SK-N-SH (cell line): ENCODE measurements at regions not wholly inside any gene's neighbourhood (a gene's known extent, or its start where the extent isn't known, plus 50 kb on each side); places are given as distances from the start of the nearest gene placed in this dataset.

Experiments used
- CTCF ChIA-PET: fragments of 300-600, 350-600 bp; formaldehyde crosslinking; extraction: SDS; loops from one replicate; lab custom pipeline; 2021; lab: Yijun Ruan, JAX
- POLR2A ChIA-PET: fragments of 350-600 bp; sonication (Branson Sonifier 250); formaldehyde crosslinking; extraction: SDS; loops from one replicate; lab custom pipeline; 2020; ENCODE audit warnings: antibody characterized with exemption, inconsistent platforms; lab: Yijun Ruan, JAX
- DNase-seq: peaks from one replicate; pipeline ENCODE4 v3.0.0; 2012
- H2AFZ ChIP-seq: fragments of 200-600 bp; sonication (generic); 2 replicates; pipeline ENCODE4 v1.8.1; 2016; ENCODE audit warnings: antibody characterized with exemption, mild to moderate bottlenecking, low read depth
- H3F3A ChIP-seq: fragments of 200-600 bp; sonication (generic); replicated peaks from 2 replicates; pipeline ENCODE3; 2016; ENCODE audit warnings: antibody characterized with exemption, mild to moderate bottlenecking; ENCODE audit not compliant: insufficient read depth
- H3K27ac ChIP-seq, 2 experiments: fragments of 200-500 bp in 1 of 2; fragments of 200-600 bp in 1 of 2; sonication (Bioruptor generic) in 1 of 2; sonication (generic), shearing (Covaris generic) in 1 of 2; 2 replicates each; pipeline versions ENCODE4 v1.5.1 to v1.6.1; 2014 to 2016; ENCODE audit warnings: low read depth in 2 of 2, inconsistent platforms in 1 of 2, low read length in 1 of 2, mild to moderate bottlenecking in 1 of 2, mixed read lengths in 1 of 2
- H3K27me3 ChIP-seq: fragments of 200-600 bp; sonication (generic), shearing (Covaris generic); 2 replicates; pipeline ENCODE4 v1.6.1; 2016; ENCODE audit warnings: mixed run types; ENCODE audit not compliant: insufficient read depth
- H3K36me3 ChIP-seq, 2 experiments: fragments of 200-500 bp in 1 of 2; fragments of 200-600 bp in 1 of 2; sonication (Bioruptor generic) in 1 of 2; sonication (generic) in 1 of 2; replicated peaks in 1 of 2; 2 replicates each; pipeline versions ENCODE3 to v1.5.1; 2014 to 2016; ENCODE audit warnings: low read length in 1 of 2, mild to moderate bottlenecking in 1 of 2; ENCODE audit not compliant: insufficient read depth in 2 of 2, control insufficient read depth in 1 of 2
- H3K4me1 ChIP-seq, 2 experiments: fragments of 200-500 bp in 1 of 2; fragments of 200-600 bp in 1 of 2; sonication (Bioruptor generic) in 1 of 2; sonication (generic), shearing (Covaris generic) in 1 of 2; 2 replicates each; pipeline versions ENCODE4 v1.5.1 to v1.6.1; 2014 to 2016; ENCODE audit warnings: low read depth in 1 of 2, low read length in 1 of 2, mixed run types in 1 of 2; ENCODE audit not compliant: insufficient read depth in 2 of 2, control insufficient read depth in 1 of 2
- H3K4me2 ChIP-seq: fragments of 200-600 bp; sonication (generic), shearing (Covaris generic); 2 replicates; pipeline ENCODE4 v1.6.1; 2017; ENCODE audit warnings: mixed run types
- H3K4me3 ChIP-seq, 2 experiments: fragments of 200-500 bp in 1 of 2; fragments of 200-600 bp in 1 of 2; sonication (Bioruptor generic) in 1 of 2; sonication (generic), shearing (Covaris generic) in 1 of 2; 2 replicates each; pipeline versions ENCODE4 v1.5.1 to v1.8.1; 2014 to 2016; ENCODE audit warnings: low read depth in 2 of 2, inconsistent platforms in 1 of 2, low read length in 1 of 2, mild to moderate bottlenecking in 1 of 2, mixed read lengths in 1 of 2, moderate library complexity in 1 of 2
- H3K79me2 ChIP-seq: fragments of 200-600 bp; sonication (generic); 2 replicates; pipeline ENCODE4 v1.8.1; 2017; ENCODE audit warnings: mild to moderate bottlenecking; ENCODE audit not compliant: insufficient read depth
- H3K9ac ChIP-seq: fragments of 200-600 bp; sonication (generic); 2 replicates; pipeline ENCODE4 v1.6.1; 2017; ENCODE audit warnings: mixed run types
- H3K9me2 ChIP-seq: fragments of 200-600 bp; sonication (generic); 2 replicates; pipeline ENCODE4 v1.6.1; 2017; ENCODE audit warnings: mixed run types
- H3K9me3 ChIP-seq: fragments of 200-600 bp; sonication (generic); 2 replicates; pipeline ENCODE4 v1.6.1; 2017; ENCODE audit warnings: mixed run types, mild to moderate bottlenecking, moderate library complexity
- H4K20me1 ChIP-seq: fragments of 200-600 bp; sonication (generic); 2 replicates; pipeline ENCODE4 v1.6.1; 2017; ENCODE audit warnings: mild to moderate bottlenecking, mixed run types; ENCODE audit not compliant: insufficient read depth
- CHD2 ChIP-seq: fragments of 150-350 bp; IDR thresholded peaks from 2 replicates; pipeline ENCODE4 v1.6.1; 2018; ENCODE audit warnings: low read length; ENCODE audit not compliant: partially characterized antibody
- ELF1 ChIP-seq: IDR thresholded peaks from 2 replicates; pipeline ENCODE4 v1.4.0; 2012
- EP300 ChIP-seq, 2 experiments: IDR thresholded peaks; 2 replicates each; pipeline versions ENCODE4 v1.4.0 to v1.6.1; 2012; ENCODE audit warnings: borderline replicate concordance in 1 of 2, low read depth in 1 of 2, low read length in 1 of 2
- EZH2phosphoT487 ChIP-seq: fragments of 200-600 bp; sonication (generic); IDR thresholded peaks from 2 replicates; pipeline ENCODE4 v1.6.1; 2017; ENCODE audit warnings: low read depth, mixed run types, mild to moderate bottlenecking, antibody characterized with exemption, moderate library complexity, borderline replicate concordance
- GABPA ChIP-seq: IDR thresholded peaks from 2 replicates; pipeline ENCODE4 v1.4.0; 2012; ENCODE audit warnings: low read depth, mild to moderate bottlenecking
- JUND ChIP-seq: IDR thresholded peaks from 2 replicates; pipeline ENCODE4 v1.4.0; 2012
- MEF2A ChIP-seq: IDR thresholded peaks from 2 replicates; pipeline ENCODE4 v1.4.0; 2012; ENCODE audit warnings: low read depth, borderline replicate concordance
- NRF1 ChIP-seq: IDR thresholded peaks from 2 replicates; pipeline ENCODE4 v1.6.1; 2012; ENCODE audit warnings: low read depth, mild to moderate bottlenecking, low read length
- POLR2AphosphoS5 ChIP-seq: IDR thresholded peaks from 2 replicates; pipeline ENCODE4 v1.6.1; 2012; ENCODE audit warnings: low read depth, low read length
- RAD21 ChIP-seq: IDR thresholded peaks from 2 replicates; pipeline ENCODE4 v1.6.1; 2012; ENCODE audit warnings: mild to moderate bottlenecking, low read length
- RCOR1 ChIP-seq: fragments of 150-350 bp; IDR thresholded peaks from 2 replicates; pipeline ENCODE4 v1.6.1; 2017; ENCODE audit warnings: antibody characterized with exemption, low read length
- SMC3 ChIP-seq: IDR thresholded peaks from 2 replicates; pipeline ENCODE4 v1.6.1; 2012; ENCODE audit warnings: low read depth, low read length, improper control_type of control experiment
- TCF12 ChIP-seq: IDR thresholded peaks from 2 replicates; pipeline ENCODE4 v1.4.0; 2012
- WGBS: methylation state at CpG from one replicate; pipeline ENCODE4 v1.1.6; 2017; ENCODE audit warnings: low lambda C conversion rate; 5-methylcytosine and 5-hydroxymethylcytosine counted together
- TF ChIP-seq, protein P1 (sequence below): fragments of 150-350 bp; IDR thresholded peaks from 2 replicates; pipeline ENCODE4 v1.6.1; 2017; ENCODE audit warnings: antibody characterized with exemption, low read length, low read depth, borderline replicate concordance
- TF ChIP-seq, protein P2 (sequence below): IDR thresholded peaks from 2 replicates; pipeline ENCODE4 v1.4.0; 2012; ENCODE audit warnings: low read depth, borderline replicate concordance
- TF ChIP-seq, protein P3 (sequence below): IDR thresholded peaks from 2 replicates; pipeline ENCODE4; 2012
- TF ChIP-seq, protein P4 (sequence below): fragments of 150-350 bp; IDR thresholded peaks from 2 replicates; pipeline ENCODE4 v1.6.1; 2016; ENCODE audit warnings: mild to moderate bottlenecking, low read depth, low read length
- TF ChIP-seq, protein P5 (sequence below): IDR thresholded peaks from 2 replicates; pipeline ENCODE4 v1.6.1; 2012; ENCODE audit warnings: mild to moderate bottlenecking, low read depth, low read length, moderate library complexity

DNA sequence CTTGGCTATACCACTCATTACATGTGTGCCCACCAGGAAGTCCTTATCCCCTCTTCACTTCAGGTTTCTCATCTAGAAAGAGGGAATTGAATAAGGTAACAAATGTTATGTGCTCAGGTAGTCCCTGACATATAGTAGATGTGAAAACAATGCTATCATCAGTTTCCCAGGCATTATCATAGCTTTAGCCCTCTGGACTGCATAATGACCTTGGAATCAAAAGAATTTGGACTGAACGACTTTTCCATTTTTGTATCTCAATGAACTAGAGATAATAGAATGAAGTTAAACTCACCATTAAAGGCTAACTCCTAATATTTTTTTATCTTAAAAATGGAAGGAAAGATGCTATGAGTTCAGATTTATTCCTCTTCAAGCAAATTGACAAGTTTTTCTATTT, 304.1 kb upstream of the USP24 start:
- WGBS = 85% methylated on average over 1 of the region's 1 CpG
- Histone ChIP-seq H3K9me2 (no peaks in the 10 kb centered on the region), H4K20me1 (no peaks in the 10 kb centered on the region), H2AFZ (no peak overlapping the region), H3K36me3 (no peaks in the 10 kb centered on the region), H3F3A (no peaks in the 10 kb centered on the region), H3K4me3 (no peak overlapping the region), H3K9ac (no peak overlapping the region), H3K27me3 (no peaks in the 10 kb centered on the region), H3K4me1 (peaks cover 0 to 18% of the 10 kb centered on the region in 2 experiments; a peak in 1 of 4 replicates), H3K9me3 (no peaks in the 10 kb centered on the region), H3K27ac (no peak overlapping the region), H3K79me2 (no peaks in the 10 kb centered on the region), H3K4me2 (no peak overlapping the region)
- ChIA-PET CTCF (interaction anchor here (0.6 kb wide), 1 partner anchor 1190 kb away, joined by 3 read pairs; no protein-coding TSS in a partner anchor), POLR2A (no interaction called here)
- TF ChIP-seq TCF12 (no peak), MEF2A (no peak), GABPA (no peak), CHD2 (no peak), RCOR1 (no peak), POLR2AphosphoS5 (no peak), JUND (no peak), EP300 (IDR thresholded peaks at IDR 0.05; ENCODE audit: borderline replicate concordance in 1 of 2, low read depth in 1 of 2, low read length in 1 of 2) (no peak), ELF1 (no peak), RAD21 (no peak), NRF1 (no peak), SMC3 (no peak), EZH2phosphoT487 (no peak)
- TF ChIP-seq, protein P1, sequence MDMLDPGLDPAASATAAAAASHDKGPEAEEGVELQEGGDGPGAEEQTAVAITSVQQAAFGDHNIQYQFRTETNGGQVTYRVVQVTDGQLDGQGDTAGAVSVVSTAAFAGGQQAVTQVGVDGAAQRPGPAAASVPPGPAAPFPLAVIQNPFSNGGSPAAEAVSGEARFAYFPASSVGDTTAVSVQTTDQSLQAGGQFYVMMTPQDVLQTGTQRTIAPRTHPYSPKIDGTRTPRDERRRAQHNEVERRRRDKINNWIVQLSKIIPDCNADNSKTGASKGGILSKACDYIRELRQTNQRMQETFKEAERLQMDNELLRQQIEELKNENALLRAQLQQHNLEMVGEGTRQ = no peak
- TF ChIP-seq, protein P2, sequence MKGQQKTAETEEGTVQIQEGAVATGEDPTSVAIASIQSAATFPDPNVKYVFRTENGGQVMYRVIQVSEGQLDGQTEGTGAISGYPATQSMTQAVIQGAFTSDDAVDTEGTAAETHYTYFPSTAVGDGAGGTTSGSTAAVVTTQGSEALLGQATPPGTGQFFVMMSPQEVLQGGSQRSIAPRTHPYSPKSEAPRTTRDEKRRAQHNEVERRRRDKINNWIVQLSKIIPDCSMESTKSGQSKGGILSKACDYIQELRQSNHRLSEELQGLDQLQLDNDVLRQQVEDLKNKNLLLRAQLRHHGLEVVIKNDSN = no peak
- TF ChIP-seq, protein P3, sequence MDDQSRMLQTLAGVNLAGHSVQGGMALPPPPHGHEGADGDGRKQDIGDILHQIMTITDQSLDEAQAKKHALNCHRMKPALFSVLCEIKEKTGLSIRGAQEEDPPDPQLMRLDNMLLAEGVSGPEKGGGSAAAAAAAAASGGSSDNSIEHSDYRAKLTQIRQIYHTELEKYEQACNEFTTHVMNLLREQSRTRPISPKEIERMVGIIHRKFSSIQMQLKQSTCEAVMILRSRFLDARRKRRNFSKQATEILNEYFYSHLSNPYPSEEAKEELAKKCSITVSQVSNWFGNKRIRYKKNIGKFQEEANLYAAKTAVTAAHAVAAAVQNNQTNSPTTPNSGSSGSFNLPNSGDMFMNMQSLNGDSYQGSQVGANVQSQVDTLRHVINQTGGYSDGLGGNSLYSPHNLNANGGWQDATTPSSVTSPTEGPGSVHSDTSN = no peak
- TF ChIP-seq, protein P4, sequence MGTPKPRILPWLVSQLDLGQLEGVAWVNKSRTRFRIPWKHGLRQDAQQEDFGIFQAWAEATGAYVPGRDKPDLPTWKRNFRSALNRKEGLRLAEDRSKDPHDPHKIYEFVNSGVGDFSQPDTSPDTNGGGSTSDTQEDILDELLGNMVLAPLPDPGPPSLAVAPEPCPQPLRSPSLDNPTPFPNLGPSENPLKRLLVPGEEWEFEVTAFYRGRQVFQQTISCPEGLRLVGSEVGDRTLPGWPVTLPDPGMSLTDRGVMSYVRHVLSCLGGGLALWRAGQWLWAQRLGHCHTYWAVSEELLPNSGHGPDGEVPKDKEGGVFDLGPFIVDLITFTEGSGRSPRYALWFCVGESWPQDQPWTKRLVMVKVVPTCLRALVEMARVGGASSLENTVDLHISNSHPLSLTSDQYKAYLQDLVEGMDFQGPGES = no peak
- TF ChIP-seq, protein P5, sequence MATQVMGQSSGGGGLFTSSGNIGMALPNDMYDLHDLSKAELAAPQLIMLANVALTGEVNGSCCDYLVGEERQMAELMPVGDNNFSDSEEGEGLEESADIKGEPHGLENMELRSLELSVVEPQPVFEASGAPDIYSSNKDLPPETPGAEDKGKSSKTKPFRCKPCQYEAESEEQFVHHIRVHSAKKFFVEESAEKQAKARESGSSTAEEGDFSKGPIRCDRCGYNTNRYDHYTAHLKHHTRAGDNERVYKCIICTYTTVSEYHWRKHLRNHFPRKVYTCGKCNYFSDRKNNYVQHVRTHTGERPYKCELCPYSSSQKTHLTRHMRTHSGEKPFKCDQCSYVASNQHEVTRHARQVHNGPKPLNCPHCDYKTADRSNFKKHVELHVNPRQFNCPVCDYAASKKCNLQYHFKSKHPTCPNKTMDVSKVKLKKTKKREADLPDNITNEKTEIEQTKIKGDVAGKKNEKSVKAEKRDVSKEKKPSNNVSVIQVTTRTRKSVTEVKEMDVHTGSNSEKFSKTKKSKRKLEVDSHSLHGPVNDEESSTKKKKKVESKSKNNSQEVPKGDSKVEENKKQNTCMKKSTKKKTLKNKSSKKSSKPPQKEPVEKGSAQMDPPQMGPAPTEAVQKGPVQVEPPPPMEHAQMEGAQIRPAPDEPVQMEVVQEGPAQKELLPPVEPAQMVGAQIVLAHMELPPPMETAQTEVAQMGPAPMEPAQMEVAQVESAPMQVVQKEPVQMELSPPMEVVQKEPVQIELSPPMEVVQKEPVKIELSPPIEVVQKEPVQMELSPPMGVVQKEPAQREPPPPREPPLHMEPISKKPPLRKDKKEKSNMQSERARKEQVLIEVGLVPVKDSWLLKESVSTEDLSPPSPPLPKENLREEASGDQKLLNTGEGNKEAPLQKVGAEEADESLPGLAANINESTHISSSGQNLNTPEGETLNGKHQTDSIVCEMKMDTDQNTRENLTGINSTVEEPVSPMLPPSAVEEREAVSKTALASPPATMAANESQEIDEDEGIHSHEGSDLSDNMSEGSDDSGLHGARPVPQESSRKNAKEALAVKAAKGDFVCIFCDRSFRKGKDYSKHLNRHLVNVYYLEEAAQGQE = no peak
- DNase-seq = no peak
